ENCODE measurements at regions not wholly inside any gene's neighbourhood (a gene's known extent, or its start where the extent isn't known, plus 50 kb on each side); places are given as distances from the start of the nearest gene placed in this dataset.

- TF ChIP-seq CTCF (IDR thresholded peaks at IDR 0.05): no peak
- TF ChIP-seq POLR2A (IDR thresholded peaks at IDR 0.05): no peak
These were observed 253.4 kb upstream of the CASK start for GRCh38 chrX:42176789-42177188.
